TTC549 (cell line): ENCODE measurements at regions not wholly inside any gene's neighbourhood (a gene's known extent, or its start where the extent isn't known, plus 50 kb on each side); places are given as distances from the start of the nearest gene placed in this dataset.

Source experiments
- FAIRE-seq: peaks from 2 replicates; lab custom pipeline; 2012; peaks lifted over from hg19 to GRCh38; lab: Jason Lieb, UNC

DNA sequence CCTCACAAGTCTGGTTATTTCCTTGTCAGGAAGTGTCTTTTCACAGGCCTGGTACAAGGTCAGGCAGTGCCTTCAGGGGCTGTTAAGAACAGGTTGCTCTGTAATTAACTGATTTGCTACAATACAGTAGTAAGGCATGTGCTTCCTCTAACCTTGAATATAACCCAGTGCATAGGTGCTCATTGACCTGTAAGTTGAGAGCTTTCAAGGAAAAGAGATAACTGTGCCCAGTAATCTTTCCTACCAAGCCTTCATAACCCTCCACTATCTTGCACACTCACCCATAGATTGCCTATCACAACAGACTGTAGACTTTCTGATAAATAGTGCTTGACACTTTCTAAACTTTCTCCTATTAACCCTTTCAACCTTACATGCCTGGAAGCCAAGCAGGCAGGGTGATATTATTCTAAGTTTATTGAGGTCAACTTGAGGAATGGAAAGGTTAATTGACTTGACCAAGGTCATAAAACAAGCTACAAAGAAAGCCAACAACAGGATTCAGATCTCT is 148.1 kb downstream of the PPARGC1A start:
- no peak for FAIRE-seq

DNA sequence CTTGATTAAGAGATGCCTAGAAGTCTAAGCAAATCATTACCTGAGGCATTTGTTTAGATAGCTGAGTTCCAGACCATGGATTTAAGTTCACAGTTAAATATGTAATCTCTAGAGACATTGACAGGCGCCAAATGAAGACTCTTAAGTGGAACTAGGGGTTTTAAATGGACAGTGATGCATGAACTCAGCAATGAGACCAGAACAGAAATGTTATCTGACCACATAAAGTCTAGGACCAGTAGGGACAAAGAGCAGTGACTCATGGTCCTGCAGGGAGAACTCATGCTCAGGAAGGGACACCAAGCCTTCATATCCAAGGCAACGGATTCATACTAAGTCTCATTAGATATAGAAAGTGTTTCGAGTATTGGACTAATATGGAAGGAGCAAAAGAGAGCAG is 152.3 kb downstream of the PPARGC1A start:
- FAIRE-seq, result no peak

DNA sequence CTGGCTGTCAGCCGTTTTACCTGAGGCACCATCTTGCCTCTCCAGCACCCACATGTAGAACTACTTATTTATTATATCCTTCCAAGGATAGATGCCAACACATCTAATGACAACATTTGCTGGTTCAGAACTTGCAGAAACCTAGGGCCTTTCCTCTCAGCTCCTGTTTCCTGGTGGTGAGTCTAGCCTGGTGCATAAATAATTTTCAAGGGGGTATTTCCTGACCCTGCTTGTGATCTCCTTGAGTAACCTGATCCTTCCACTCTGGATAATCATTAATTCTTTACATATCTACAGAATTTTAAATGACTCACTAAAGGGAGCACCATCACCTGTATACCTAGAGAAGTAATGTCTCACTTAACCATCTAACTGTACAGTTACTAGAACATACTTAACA is 153.4 kb downstream of the PPARGC1A start:
- no peak for FAIRE-seq

DNA sequence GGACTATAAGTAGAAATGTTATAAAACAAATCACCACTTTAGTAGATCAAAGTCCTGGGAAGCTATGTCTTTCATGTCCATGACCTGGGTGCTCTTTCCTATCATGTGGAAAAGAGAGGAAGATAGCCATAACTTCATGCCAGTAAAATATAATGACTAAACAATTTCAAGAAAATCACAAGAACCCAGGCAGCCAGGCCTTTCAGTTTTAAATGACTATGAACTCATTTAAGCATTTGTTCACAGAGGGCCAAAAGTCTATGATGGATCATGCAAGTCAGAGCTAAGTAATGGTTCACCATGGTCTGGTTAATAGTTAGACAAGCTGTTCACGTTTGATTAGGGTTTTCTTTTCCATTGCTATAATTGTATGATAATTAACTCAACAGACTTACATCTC is 155.8 kb downstream of the PPARGC1A start:
- FAIRE-seq, result no peak

DNA sequence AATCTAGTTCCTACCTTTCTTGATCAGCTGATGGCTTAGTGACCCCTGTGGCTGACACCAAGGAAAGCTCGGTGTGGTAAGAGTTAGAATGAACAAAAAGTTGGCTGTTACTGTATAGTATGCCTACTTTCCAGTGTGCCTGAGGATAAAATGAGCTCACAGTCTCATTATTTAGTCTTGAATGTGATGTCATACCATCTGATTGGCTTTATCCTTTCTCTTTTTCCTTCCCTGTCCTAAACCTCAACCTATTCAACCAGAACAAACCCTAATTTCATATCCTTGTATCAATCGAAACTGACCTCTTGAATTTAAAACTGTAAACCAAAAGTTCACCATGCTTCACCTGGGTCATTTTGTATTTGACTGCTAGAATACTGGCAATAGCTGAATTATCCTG is 156.4 kb downstream of the PPARGC1A start:
- no peak for FAIRE-seq

DNA sequence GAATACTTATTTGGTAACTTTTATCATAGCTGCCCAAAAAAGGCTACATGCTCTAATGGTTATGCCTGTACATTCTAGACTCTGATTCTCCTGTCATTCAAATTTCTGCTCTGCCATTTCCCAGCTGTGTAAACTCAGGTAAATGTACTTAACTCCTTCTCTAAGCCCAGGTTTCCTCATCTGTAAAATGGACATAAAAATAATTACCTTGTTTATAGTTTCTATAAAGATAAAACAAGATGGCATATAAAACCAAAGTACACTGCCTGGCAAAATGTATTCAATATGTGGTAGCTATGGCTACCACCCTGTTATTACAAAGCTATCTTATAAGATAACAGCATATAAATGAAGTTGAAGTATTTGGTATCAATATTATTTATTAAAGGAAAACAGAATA is 158.8 kb downstream of the PPARGC1A start:
- FAIRE-seq, result no peak

DNA sequence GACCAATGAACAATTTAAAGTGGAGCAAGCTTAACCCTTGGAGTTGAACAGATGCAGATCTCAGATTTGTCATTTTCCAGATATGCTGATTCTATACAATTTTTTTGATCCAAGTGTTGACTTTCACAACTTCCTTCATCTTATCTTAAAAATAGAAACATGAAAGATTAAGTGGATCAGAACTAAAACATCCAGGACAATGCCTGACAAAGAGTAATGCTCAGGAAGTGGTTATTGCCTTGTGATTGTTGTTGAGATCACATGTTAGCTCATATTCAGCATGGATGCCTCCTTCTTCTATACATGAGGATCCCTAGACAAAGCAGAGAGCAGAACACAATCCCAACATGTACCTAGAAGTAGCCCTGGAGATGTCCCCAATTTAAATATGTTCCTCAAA is 160.9 kb downstream of the PPARGC1A start:
- FAIRE-seq, result no peak

DNA sequence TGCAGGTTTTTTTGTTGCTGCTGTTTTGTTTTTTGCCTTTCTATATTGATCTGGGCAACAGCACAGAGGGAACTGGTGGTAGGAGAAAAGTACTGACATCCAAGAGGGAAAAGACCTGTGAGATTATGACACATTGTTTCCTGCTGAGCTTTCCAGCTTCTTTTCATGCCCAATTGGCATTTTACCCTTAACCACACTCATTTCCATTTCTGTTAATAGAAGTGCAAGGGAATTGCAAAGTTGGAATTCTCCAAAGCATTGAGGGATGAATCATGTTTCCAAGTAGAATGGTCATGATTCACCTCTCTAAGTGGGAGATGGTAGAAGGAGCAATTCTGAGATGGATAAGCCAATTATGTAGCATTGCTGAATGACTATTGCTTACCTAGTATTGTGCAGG is 161.5 kb downstream of the PPARGC1A start:
- no peak for FAIRE-seq

DNA sequence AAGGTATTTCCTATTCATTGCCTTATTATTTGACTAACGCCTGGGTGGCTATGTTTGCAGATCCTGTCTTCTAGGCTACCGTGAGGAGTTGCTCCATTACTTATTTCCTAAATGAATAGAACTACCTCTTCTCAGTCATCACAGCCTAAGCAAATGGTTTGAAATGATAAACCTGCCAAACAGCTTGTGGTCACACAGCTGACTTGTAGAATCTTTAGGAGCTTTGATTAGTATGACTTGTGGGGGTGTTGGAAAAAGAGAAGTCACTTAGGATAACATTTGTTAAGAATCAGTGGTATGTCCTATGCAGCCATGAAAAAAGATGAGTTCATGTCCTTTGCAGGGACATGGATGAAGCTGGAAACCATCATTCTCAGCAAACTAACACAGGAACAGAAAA is 169.3 kb downstream of the PPARGC1A start:
- no peak for FAIRE-seq

DNA sequence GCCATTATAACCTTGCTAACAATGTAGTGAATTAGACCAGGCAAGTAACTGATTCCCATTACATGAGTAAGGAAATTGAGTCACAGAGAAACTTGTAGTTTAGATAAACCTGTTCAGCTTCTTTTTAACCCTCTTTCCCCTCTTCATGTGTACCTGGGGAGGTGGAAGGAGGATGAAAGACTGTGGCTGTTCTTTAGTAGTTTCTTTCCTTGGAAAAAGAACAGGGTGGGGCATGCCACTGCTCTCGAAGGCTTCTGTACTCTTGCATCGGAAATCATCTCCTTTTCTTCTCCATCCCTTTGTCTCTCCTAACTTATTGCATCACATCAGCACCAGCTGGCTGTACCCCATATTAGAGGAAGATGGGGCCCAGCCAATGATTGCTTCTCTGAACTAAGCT is 171.4 kb downstream of the PPARGC1A start:
- no peak for FAIRE-seq

DNA sequence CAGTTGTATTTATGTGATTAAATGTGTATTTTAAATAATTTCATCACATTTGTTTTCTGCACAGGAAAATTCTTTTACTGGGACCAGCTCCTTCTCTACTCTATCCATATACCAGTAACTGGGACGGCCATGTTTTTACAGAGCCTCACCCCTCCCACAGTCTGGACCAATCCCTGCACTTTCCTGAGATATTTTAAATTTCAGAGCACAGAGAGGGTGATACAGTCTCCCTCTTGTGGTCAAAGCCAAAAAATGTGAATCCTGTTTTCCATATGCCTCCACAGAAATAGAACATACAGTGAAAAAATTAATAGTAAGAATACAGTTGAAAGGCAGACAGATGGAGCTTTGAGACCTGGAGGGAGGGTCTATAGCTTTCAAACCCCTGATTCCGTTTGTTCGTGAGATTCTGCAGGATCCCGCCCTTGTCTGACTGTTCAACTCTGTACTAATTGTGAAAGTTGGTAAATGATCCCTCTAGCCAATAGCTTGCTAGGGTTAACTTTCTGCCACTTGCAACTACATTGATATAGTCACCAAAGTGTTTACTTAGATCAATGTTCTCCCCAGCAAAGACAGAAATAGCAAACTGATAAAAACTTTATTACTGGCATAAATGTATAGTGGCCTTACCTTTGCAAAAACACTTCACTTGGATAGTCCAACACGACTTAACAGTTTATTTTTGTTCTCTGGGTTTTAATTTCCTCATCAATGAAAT is 172.2 kb downstream of the PPARGC1A start:
- FAIRE-seq, result no peak

DNA sequence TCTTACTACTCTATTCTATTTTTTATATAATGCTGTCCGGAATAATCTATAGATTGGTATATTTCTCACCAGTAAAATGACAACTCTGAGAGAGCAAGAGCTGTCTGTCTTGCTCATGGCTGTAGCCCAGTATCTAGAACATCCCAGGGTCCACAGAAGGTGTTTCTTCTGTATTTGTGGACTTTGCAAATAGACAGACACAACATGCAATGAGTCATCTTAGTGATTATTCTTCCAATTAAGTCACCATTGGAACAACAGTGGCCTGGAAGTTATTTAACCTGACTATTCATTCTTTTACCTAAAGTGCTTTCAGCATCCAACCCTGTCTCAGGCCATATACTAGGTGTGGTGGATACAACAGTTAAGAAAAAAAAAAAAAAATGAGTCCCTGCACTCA is 179.5 kb downstream of the PPARGC1A start:
- no peak for FAIRE-seq

DNA sequence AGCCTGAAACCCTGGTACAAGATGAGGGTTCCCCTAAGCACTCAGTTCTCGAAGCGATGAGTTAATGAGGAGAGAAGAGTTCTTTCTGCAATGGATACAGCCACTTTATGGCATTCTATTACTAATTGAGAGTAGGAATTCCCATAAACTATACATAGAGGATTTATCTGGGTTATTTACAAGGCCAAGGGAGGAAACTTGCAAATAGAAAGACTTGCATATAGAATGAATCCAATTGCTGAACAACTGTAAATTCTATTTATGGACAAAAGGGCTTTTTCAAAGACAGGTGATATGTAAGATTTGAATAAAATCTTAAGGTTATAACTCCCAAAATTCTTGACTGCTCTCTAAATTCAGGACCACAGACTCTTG is 182.2 kb downstream of the PPARGC1A start:
- no peak for FAIRE-seq

DNA sequence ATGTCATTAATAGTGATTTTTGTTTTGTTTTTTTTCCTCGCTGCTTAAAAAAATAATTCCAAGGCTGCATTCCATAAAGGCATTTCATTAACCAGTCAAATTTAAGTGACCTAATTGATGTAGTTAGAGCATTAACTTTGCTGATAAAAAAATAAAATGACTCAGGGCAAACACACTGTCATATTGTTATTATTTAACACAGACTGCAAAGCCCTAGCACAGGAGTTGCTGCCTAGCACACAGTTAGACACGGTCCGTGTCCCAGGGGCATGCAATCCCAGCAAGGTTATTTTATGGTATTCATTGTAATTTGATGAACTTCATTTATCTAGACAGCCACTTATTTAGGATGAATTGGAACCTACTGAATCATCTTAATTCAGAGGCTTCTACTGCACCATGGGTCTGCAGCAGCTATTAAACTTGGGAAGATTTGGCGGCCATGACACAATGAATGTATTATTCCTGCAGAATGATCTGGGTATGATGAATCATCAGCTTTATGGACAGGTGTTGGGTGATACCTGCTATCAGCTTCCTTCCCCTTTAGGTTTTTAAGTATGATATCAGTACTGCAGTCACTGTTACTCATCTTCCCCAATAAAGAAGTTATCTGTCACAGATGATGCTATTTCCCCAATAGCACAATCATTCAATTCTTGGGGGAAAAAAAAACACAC is 182.7 kb downstream of the PPARGC1A start:
- no peak for FAIRE-seq

DNA sequence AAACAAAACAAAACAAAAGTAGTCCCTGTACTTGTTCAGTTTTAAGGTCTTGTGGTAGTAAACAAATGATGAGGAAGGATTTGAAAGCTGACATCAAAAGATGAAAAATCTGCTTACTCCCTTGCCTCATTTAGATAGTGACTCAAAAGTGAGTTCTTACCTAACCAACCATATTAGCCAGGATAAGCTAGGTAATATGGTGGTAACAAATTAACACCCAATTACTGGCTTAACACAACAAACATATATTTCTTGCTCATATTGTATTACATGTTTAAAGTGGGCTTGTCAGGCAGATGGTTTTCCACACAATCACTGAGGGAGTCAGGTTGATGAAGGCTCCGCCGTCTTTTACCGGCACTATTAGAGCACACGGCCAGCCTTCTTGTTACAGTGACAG is 189.7 kb downstream of the PPARGC1A start:
- FAIRE-seq, result no peak

DNA sequence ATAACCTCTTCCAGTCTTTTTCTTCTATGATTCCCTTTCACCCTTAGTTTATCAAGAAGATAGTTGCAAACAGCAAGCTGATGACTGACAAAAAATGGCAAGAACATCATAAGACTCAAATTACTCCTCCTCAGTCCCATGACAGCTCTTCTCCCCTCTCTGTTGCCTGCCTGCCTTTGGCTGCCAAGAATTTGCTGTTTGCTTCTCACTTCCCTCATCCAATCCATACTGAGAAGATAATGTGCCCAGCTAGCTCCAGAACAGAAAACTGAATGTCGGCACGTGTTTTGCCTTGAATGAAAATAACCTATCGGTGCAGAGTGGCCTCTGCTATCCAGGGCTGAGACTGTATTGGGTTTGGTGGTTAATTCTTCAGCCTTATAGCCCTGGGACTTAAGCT is 192.1 kb downstream of the PPARGC1A start:
- FAIRE-seq, result no peak

DNA sequence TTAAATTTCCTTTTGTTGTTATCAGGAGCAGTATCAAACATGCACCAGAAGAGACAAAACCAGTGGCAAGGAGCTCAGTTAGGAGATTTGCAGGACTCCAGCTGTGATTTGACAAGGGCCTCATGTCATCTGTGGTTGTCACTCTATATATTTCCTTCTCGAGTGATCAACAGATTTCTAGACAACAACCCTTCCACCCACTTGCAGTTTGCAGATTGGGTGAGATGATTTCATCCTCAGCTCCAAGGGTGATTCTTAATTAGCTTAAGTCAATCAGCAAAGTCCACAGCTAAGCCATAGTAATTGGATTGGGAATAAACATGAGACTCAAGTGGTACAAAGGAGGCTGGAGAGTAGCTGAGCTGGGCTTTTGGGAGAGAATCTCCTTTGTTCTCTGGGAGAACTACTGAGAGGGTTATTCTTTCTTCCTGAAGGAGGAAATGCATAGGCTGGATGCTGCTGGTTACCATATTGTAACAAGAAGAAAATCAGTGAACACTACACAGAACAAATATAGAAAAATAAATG is 192.8 kb downstream of the PPARGC1A start:
- no peak for FAIRE-seq

DNA sequence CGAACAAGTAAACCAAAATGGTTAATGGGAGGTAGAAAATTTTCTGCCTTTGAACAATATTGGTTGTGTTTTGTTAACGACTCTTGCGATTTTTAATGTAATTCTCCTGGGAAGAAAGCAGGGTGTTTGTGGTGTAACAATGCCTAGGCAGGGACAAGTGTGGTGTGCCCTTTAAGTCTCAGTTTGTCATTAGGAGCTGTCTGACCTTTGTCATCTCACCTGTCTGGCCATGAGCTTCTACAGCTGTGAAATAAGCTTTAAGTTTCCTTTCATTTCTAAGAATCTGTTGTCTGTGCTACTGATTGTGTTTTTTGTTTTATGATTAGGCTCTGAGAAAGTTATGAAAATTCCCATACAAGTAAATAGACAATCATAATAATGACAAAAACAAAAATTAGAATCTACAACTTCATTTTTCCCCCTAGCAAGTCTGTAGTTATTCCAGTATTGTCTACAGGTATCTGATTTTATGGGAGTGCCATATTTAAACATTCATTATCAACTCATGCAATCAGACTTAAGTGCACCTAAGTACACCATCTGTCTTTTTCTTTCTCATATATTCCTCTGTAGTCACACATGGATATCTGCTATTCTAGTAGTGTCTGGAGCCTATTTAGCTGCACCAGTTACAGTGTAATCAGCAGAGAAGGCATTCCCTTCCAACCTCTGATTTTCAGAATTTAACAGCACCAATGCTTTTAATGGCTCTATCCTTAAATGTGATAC is 203.5 kb downstream of the PPARGC1A start:
- FAIRE-seq, result no peak

DNA sequence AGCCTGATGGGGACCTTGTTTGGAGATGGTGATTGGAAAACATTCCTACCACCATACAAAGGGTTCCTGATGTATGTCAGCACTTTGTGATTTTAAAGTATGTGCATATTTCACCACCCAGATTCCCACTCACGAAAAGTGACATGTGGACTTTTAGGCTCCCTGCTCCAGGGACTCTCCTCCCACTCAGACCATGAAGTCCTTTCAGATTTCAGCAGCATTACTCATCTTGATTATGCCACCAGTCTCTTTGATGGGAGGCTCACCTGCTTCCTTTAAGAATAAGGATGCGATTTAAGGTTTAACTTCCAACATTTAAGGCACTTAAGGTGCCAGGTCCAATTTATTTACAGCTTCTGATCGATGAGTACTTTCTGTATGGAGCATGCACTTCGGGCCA is 204.4 kb downstream of the PPARGC1A start:
- no peak for FAIRE-seq

DNA sequence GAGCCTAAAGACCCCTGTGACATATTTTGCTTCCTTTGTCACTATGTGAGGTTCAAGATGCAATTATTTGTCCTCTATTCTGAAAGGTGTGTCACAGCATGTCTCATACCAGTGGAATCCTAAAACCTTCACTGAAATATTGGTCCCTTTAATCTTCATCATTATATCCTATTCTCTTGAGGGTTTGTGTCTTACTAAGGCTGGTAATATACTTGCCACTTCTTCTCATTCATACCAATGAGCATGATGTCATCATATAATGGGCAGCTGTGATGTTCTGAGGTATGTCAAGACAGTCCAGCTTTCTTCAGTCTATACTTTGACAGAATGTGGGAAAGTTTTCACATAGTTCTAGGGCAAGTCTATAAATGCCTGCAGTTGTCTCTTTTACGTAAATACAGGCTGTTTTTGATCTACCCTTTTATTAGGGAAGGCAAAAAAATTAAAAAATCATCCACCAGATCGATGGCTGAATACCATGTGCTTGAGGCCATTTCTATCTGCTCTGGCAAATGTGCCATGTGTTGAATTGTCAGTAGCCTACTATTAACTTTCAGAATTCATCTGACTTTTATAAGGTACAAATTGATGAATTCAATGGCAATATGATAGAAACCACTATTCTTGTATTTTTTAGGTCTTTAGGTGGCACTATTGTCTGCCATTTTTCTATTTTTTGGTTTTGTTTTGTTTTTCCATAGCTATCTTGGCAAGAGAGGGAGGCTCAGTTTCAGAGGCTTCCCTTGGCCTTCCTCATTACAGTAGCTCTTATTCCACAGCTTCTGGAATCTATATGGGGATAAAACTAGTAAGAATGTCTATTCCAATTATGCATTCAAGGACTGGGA is 209.0 kb downstream of the PPARGC1A start:
- no peak for FAIRE-seq

DNA sequence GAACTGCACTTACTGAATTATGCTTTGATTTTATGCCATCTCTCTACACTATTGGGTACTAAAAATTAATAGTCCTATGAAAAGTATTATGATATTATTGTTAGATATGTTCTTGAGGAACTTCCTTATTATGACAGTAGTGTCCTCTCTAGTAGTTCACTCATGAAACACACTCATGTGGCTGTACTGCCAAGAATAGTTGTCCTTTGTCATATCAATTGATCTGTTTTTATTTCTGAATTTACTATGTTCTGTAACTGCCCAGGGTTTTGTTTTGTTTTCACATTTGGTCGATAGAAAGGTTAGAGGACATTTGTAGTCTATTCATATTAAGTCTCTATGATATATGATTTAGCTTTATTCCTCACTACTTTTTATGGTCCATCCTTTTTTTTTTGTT is 215.2 kb downstream of the PPARGC1A start:
- no peak for FAIRE-seq

DNA sequence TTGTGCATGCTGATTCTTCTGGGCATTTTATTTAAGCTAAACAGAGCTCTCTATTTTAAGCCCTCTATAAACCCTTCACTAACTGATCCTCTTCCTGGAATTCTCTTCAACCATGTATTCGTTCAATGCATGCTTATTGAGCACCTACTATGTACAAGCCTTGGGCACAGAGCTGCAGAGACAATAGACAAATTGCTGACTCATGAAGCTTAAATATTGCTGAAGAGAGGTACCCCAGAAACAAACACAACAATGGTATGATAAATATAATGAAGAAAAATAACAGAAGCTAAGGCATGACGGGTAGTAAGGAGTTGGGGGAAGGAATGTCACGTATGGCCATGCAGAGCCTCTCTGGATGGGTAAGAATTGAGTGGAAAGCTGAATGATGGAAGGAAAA is 222.2 kb downstream of the PPARGC1A start:
- no peak for FAIRE-seq
